ENCODE measurements at regions not wholly inside any gene's neighbourhood (a gene's known extent, or its start where the extent isn't known, plus 50 kb on each side); places are given as distances from the start of the nearest gene placed in this dataset.

GRCh38 chr12:115042341-115042740 is 358.4 kb upstream of the TBX3 start:
- no peak for TF ChIP-seq JUND (IDR thresholded peaks at IDR 0.05)
- no peak for TF ChIP-seq CTCF (IDR thresholded peaks at IDR 0.05 in 2 of 3, conservative IDR thresholded peaks at IDR 0.05 in 1 of 3; ENCODE audit: borderline replicate concordance in 1 of 3, insufficient read depth in 1 of 3, low read depth in 2 of 3, low read length in 2 of 3)
- no peak for TF ChIP-seq ZBTB33 (IDR thresholded peaks at IDR 0.05; ENCODE audit: extremely low read depth, insufficient replicate concordance, low read length)
- no peak for TF ChIP-seq POLR2AphosphoS5 (IDR thresholded peaks at IDR 0.05; ENCODE audit: low read depth, low read length)
- no peak for TF ChIP-seq TCF7L2 (IDR thresholded peaks at IDR 0.05; ENCODE audit: borderline replicate concordance, extremely low read depth, insufficient read depth, insufficient read length)
- no peak for TF ChIP-seq ZNF274 (IDR thresholded peaks at IDR 0.05; ENCODE audit: low read depth, low read length)
- TF ChIP-seq EZH2phosphoT487 (IDR thresholded peaks at IDR 0.05; ENCODE audit: borderline replicate concordance), result no peak
- no peak for TF ChIP-seq FOSL1 (IDR thresholded peaks at IDR 0.05; ENCODE audit: low read depth)
- no peak for TF ChIP-seq EZH2 (IDR thresholded peaks at IDR 0.05)
- no peak for TF ChIP-seq POLR2A (IDR thresholded peaks at IDR 0.05; ENCODE audit: borderline replicate concordance, extremely low read depth, insufficient read depth, insufficient read length)

Data from HCT116 (cell line).